PFSK-1 (cell line): ENCODE measurements at regions not wholly inside any gene's neighbourhood (a gene's known extent, or its start where the extent isn't known, plus 50 kb on each side); places are given as distances from the start of the nearest gene placed in this dataset.

Experiments used
- FOXP2 ChIP-seq: optimal IDR thresholded peaks from 2 replicates; pipeline ENCODE3; 2011; ENCODE audit warnings: borderline replicate concordance, control low read depth, inconsistent platforms; ENCODE audit not compliant: insufficient read depth; ENCODE audit errors: extremely low read length, extremely low read depth
- POLR2AphosphoS5 ChIP-seq: IDR thresholded peaks from 2 replicates; pipeline ENCODE4 v1.6.1; 2012; ENCODE audit warnings: low read depth, mild to moderate bottlenecking, control low read depth, low read length, moderate library complexity
- SIN3A ChIP-seq: IDR thresholded peaks from 2 replicates; pipeline ENCODE4 v1.6.1; 2012; ENCODE audit warnings: mild to moderate bottlenecking, low read length, moderate library complexity, borderline replicate concordance; ENCODE audit not compliant: insufficient read depth
- TAF1 ChIP-seq: IDR thresholded peaks from 2 replicates; pipeline ENCODE4 v1.6.1; 2012; ENCODE audit warnings: low read length, control low read depth, borderline replicate concordance; ENCODE audit not compliant: insufficient read depth
- TF ChIP-seq, protein P1 (sequence below), 2 experiments: IDR thresholded peaks; 2 replicates each; pipeline versions ENCODE4 v1.6.1 to v1.8.0; 2011 to 2012; ENCODE audit warnings: low read depth in 2 of 2, low read length in 2 of 2, control low read depth in 1 of 2, inconsistent platforms in 1 of 2, mild to moderate bottlenecking in 1 of 2, moderate library complexity in 1 of 2; ENCODE audit not compliant: insufficient read depth in 1 of 2

DNA sequence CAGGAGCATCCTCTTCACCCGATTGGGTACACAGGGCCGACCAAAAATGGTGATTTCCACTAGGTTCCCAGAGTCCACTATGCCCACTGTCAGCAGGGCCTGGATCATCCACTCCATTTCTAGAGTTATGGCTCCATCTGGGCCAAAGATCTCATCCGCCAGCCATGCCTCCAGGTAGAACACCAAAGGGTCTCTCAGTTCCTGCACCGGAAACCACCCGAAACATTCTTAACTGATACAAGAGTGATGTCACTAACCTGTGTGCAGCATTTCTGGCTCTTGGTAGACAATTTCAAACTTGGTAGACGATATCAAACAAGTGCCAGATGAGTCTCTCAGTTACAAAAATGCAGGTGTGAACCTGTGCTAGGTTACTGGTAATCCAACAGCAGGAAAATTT, 306.1 kb downstream of the BCOR start:
- TF ChIP-seq FOXP2 (no peak), POLR2AphosphoS5 (no peak), TAF1 (no peak), SIN3A (no peak)
- TF ChIP-seq, protein P1, sequence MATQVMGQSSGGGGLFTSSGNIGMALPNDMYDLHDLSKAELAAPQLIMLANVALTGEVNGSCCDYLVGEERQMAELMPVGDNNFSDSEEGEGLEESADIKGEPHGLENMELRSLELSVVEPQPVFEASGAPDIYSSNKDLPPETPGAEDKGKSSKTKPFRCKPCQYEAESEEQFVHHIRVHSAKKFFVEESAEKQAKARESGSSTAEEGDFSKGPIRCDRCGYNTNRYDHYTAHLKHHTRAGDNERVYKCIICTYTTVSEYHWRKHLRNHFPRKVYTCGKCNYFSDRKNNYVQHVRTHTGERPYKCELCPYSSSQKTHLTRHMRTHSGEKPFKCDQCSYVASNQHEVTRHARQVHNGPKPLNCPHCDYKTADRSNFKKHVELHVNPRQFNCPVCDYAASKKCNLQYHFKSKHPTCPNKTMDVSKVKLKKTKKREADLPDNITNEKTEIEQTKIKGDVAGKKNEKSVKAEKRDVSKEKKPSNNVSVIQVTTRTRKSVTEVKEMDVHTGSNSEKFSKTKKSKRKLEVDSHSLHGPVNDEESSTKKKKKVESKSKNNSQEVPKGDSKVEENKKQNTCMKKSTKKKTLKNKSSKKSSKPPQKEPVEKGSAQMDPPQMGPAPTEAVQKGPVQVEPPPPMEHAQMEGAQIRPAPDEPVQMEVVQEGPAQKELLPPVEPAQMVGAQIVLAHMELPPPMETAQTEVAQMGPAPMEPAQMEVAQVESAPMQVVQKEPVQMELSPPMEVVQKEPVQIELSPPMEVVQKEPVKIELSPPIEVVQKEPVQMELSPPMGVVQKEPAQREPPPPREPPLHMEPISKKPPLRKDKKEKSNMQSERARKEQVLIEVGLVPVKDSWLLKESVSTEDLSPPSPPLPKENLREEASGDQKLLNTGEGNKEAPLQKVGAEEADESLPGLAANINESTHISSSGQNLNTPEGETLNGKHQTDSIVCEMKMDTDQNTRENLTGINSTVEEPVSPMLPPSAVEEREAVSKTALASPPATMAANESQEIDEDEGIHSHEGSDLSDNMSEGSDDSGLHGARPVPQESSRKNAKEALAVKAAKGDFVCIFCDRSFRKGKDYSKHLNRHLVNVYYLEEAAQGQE (IDR thresholded peaks at IDR 0.05; ENCODE audit: insufficient read depth in 1 of 2, low read depth in 2 of 2, low read length in 2 of 2), result no peak

DNA sequence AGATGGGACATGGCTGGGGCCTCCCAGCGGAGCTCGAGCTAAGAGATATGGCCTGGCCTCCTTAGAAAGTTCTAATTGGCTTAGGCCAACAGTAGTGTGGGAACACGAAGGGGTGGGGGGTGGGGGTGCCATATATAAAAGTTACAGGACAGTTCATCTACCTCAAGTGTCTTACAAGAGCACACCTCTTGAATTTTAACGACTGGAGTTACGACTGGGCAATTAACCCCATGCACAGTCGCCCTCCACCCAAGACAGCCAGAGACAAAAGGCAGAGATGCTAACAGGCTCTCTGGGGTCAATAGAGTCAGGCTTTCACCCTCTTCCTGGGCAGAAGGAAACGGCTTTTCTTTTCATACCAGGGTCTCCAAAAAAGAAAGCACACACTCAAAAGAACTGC, 302.2 kb downstream of the BCOR start:
- TF ChIP-seq POLR2AphosphoS5, result no peak
- no peak for TF ChIP-seq TAF1
- TF ChIP-seq, protein P1 (IDR thresholded peaks at IDR 0.05; ENCODE audit: insufficient read depth in 1 of 2, low read depth in 2 of 2, low read length in 2 of 2), result no peak
- no peak for TF ChIP-seq SIN3A
- no peak for TF ChIP-seq FOXP2

DNA sequence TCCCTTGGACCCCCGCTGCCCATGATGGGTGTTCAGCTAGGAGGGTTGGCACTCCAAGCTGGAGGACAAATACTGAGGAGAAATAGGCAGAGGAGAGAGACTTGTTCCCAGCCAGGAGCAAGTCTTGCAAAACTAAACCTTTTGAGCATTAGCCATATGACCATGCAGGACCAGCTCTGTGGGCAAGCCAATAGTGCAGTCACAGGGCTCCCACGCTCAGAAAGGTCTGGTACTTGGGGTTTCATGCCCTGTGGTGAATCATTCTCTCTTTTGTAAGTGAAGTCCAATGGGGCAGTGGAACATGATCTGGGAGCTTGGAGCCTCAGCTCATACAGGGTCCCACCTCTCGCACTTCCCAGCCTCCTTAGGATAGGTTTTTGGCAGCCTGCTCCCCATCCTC, 300.9 kb downstream of the BCOR start:
- TF ChIP-seq FOXP2 (no peak), TAF1 (no peak), SIN3A (no peak), POLR2AphosphoS5 (no peak)
- TF ChIP-seq, protein P1 (IDR thresholded peaks at IDR 0.05; ENCODE audit: insufficient read depth in 1 of 2, low read depth in 2 of 2, low read length in 2 of 2), result no peak

DNA sequence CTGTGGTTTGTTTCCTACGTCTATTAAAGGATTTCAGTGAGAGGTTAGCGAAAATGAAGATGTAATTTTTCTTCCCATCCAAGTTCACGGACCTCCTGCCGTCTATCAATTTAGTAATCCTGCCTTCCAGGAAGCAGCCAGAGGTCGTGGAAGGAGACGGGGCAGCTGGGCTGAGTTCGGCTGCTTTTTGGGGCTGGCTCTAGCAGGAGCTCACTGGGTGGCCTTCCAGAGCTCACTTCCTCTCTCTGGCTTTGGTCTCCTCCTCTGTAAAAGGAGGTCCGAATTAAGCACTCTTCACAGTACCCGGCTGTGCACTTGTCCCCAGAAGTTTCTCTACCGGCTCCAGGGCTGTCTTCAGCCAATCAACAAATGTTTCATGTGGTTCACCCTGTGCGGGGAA, 295.4 kb downstream of the BCOR start:
- TF ChIP-seq, protein P1 (IDR thresholded peaks at IDR 0.05; ENCODE audit: insufficient read depth in 1 of 2, low read depth in 2 of 2, low read length in 2 of 2), result no peak
- no peak for TF ChIP-seq TAF1
- no peak for TF ChIP-seq POLR2AphosphoS5
- TF ChIP-seq SIN3A, result no peak
- no peak for TF ChIP-seq FOXP2

DNA sequence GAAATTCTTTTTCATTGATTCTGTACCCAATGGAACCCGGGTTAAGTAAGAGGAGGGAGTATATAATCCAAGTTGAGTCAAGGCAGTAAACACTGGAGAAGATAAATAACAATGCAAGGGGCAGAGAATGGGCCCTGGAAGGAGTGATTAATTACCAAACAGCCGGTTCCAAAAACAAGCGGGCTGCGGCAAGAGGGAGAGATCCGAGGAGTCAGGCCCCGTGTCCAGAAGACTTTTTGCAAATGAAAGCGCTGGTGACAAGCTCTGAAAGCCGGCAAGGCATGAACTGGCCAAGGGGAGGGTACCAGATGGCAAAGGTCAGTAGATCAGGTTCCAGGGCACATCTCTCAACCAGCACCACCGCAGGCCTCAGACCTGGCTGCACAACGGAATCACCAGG, 294.9 kb downstream of the BCOR start:
- no peak for TF ChIP-seq POLR2AphosphoS5
- TF ChIP-seq SIN3A, result no peak
- TF ChIP-seq, protein P1 (IDR thresholded peaks at IDR 0.05; ENCODE audit: insufficient read depth in 1 of 2, low read depth in 2 of 2, low read length in 2 of 2), result no peak
- TF ChIP-seq TAF1, result no peak
- no peak for TF ChIP-seq FOXP2
